GM12878 (cell line): ENCODE measurements at regions not wholly inside any gene's neighbourhood (a gene's known extent, or its start where the extent isn't known, plus 50 kb on each side); places are given as distances from the start of the nearest gene placed in this dataset.

Experiments used
- BCL3 ChIP-seq: IDR thresholded peaks from 2 replicates; pipeline ENCODE4 v1.6.1; 2011; ENCODE audit warnings: borderline replicate concordance, low read depth, mild to moderate bottlenecking, moderate library complexity, low read length; ENCODE audit not compliant: insufficient read depth, poor library complexity, severe bottlenecking
- CREM ChIP-seq: IDR thresholded peaks from 2 replicates; pipeline ENCODE4 v1.6.1; 2014; ENCODE audit warnings: antibody characterized with exemption, low read depth
- E2F8 ChIP-seq: fragments of 450-650 bp; IDR thresholded peaks from 2 replicates; pipeline ENCODE4 v1.6.1; 2018; ENCODE audit warnings: mild to moderate bottlenecking, low read depth, moderate library complexity; ENCODE audit not compliant: partially characterized antibody
- MXI1 ChIP-seq: fragments of 150-350 bp; IDR thresholded peaks from 2 replicates; pipeline ENCODE4 v1.6.1; 2011; ENCODE audit warnings: low read depth, mild to moderate bottlenecking, inconsistent platforms, low read length, improper control_type of control experiment
- POLR2AphosphoS2 ChIP-seq: IDR thresholded peaks from 2 replicates; pipeline ENCODE4 v1.6.1; 2011; ENCODE audit warnings: low read depth, mild to moderate bottlenecking, low read length, improper control_type of control experiment, moderate library complexity
- POLR2AphosphoS5 ChIP-seq: IDR thresholded peaks from 2 replicates; pipeline ENCODE4 v1.6.1; 2011; ENCODE audit warnings: mild to moderate bottlenecking, low read length, inconsistent platforms
- TF ChIP-seq, protein P1 (sequence below), 3 experiments: IDR thresholded peaks in 2 of 3; conservative IDR thresholded peaks in 1 of 3; 2 replicates each; pipeline ENCODE4 v1.5.1; 2011; ENCODE audit warnings: low read depth in 3 of 3, low read length in 3 of 3, mild to moderate bottlenecking in 3 of 3, control low read depth in 2 of 3, moderate library complexity in 2 of 3, inconsistent platforms in 1 of 3, mixed read lengths in 1 of 3; ENCODE audit not compliant: control insufficient read depth in 2 of 3, insufficient read depth in 1 of 3; ENCODE audit errors: extremely low read depth in 1 of 3
- TF ChIP-seq, protein P2 (sequence below): IDR thresholded peaks from 2 replicates; pipeline ENCODE4 v1.6.1; 2011; ENCODE audit warnings: low read depth, mild to moderate bottlenecking, low read length, moderate library complexity, borderline replicate concordance; ENCODE audit errors: extremely low read depth

DNA sequence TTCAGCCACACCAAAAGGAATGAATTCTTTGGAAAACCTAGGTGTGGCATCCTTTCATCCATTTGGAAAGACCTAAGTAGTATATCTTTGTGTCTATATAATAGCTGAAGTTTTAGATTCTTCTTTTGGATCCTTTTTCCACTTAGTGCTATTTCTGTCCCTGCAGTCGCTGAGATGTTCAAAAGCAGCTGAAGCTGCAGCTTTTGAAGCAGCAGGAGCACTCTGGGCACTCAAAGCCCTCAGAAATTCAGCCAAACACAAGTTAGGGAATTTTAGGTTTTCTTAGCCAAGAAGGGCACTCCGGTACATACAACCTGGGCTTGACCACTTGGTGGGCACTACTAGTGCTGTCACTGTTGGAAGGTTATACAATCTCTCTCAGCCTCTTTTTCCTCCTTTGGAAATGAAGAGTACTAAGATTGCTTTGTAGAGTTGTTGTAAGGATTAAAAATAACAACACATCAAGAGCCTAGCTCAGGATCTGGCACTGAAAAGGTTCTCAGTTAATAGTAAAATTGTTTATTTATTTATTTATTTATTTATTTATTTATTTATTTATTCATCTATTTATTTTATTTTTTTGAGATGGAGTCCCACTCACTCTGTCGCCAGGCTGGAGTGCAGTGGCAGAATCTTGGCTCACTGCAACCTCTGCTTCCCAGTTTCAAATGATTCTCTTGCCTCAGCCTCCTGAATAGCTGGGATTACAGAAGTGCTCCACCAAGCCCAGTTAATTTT, 71.9 kb upstream of the SLC22A16 start:
- TF ChIP-seq POLR2AphosphoS5: no peak
- TF ChIP-seq BCL3: no peak
- no peak for TF ChIP-seq CREM
- TF ChIP-seq MXI1: no peak
- TF ChIP-seq POLR2AphosphoS2: no peak
- TF ChIP-seq, protein P1, sequence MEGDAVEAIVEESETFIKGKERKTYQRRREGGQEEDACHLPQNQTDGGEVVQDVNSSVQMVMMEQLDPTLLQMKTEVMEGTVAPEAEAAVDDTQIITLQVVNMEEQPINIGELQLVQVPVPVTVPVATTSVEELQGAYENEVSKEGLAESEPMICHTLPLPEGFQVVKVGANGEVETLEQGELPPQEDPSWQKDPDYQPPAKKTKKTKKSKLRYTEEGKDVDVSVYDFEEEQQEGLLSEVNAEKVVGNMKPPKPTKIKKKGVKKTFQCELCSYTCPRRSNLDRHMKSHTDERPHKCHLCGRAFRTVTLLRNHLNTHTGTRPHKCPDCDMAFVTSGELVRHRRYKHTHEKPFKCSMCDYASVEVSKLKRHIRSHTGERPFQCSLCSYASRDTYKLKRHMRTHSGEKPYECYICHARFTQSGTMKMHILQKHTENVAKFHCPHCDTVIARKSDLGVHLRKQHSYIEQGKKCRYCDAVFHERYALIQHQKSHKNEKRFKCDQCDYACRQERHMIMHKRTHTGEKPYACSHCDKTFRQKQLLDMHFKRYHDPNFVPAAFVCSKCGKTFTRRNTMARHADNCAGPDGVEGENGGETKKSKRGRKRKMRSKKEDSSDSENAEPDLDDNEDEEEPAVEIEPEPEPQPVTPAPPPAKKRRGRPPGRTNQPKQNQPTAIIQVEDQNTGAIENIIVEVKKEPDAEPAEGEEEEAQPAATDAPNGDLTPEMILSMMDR (IDR thresholded peaks at IDR 0.05 in 2 of 3, conservative IDR thresholded peaks at IDR 0.05 in 1 of 3; ENCODE audit: control insufficient read depth in 2 of 3, extremely low read depth in 1 of 3, insufficient read depth in 1 of 3, low read depth in 3 of 3, low read length in 3 of 3): no peak
- TF ChIP-seq E2F8: no peak
- TF ChIP-seq, protein P2, sequence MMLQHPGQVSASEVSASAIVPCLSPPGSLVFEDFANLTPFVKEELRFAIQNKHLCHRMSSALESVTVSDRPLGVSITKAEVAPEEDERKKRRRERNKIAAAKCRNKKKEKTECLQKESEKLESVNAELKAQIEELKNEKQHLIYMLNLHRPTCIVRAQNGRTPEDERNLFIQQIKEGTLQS: no peak
